ENCODE measurements at regions not wholly inside any gene's neighbourhood (a gene's known extent, or its start where the extent isn't known, plus 50 kb on each side); places are given as distances from the start of the nearest gene placed in this dataset.

- no peak for DNase-seq
- H3K4me3 Mint-ChIP-seq (ENCODE audit: unreplicated experiment) = no peak overlapping the region
- H3K4me1 Mint-ChIP-seq (ENCODE audit: low read depth, unreplicated experiment) = peaks cover 5% of the 10 kb centered on the region
- no peaks in the 10 kb centered on the region for H3K27me3 ChIP-seq (replicated peaks; ENCODE audit: control insufficient read depth, insufficient read depth, low read length)
- TF ChIP-seq, protein P1, sequence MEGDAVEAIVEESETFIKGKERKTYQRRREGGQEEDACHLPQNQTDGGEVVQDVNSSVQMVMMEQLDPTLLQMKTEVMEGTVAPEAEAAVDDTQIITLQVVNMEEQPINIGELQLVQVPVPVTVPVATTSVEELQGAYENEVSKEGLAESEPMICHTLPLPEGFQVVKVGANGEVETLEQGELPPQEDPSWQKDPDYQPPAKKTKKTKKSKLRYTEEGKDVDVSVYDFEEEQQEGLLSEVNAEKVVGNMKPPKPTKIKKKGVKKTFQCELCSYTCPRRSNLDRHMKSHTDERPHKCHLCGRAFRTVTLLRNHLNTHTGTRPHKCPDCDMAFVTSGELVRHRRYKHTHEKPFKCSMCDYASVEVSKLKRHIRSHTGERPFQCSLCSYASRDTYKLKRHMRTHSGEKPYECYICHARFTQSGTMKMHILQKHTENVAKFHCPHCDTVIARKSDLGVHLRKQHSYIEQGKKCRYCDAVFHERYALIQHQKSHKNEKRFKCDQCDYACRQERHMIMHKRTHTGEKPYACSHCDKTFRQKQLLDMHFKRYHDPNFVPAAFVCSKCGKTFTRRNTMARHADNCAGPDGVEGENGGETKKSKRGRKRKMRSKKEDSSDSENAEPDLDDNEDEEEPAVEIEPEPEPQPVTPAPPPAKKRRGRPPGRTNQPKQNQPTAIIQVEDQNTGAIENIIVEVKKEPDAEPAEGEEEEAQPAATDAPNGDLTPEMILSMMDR (IDR thresholded peaks at IDR 0.05; ENCODE audit: insufficient read depth in 1 of 2, low read depth in 1 of 2, low read length in 1 of 2, severe bottlenecking in 1 of 2, unreplicated experiment in 1 of 2) = no peak
- no peaks in the 10 kb centered on the region for H3K9me3 Mint-ChIP-seq (ENCODE audit: unreplicated experiment)
- no peak overlapping the region for H3K4me3 ChIP-seq (ENCODE audit: low read depth, low read length)
- ChIA-PET POLR2A (interaction anchor here (0.9 kb wide), 1 partner anchor 9 kb away, joined by 3 read pairs; no protein-coding TSS in a partner anchor), CTCF (no interaction called here)
- H3K27ac Mint-ChIP-seq (ENCODE audit: unreplicated experiment) = no peak overlapping the region
- intact Hi-C loops (cut with micrococcal nuclease; ENCODE audit: unreplicated experiment) = no loop called here
- H3K9me3 ChIP-seq = no peaks in the 10 kb centered on the region
- H3K4me1 ChIP-seq = no peaks in the 10 kb centered on the region
- H3K27me3 Mint-ChIP-seq (ENCODE audit: insufficient read depth, unreplicated experiment) = no peaks in the 10 kb centered on the region
- H3K36me3 Mint-ChIP-seq (ENCODE audit: insufficient read depth, unreplicated experiment) = no peaks in the 10 kb centered on the region
- BruUV-seq (replicated peaks) = no TSS peak
- no peaks in the 10 kb centered on the region for H3K36me3 ChIP-seq (ENCODE audit: control insufficient read depth, insufficient read depth, low read length)
These were observed 54.1 kb downstream of the SOCS3 start for GRCh38 chr17:78305801-78306200.

- no peak overlapping the region for H3K27ac Mint-ChIP-seq (ENCODE audit: unreplicated experiment)
- TF ChIP-seq, protein P1 (IDR thresholded peaks at IDR 0.05; ENCODE audit: insufficient read depth in 1 of 2, low read depth in 1 of 2, low read length in 1 of 2, severe bottlenecking in 1 of 2, unreplicated experiment in 1 of 2) = no peak
- POLR2A ChIA-PET = interaction anchor here (0.5 kb wide), 1 partner anchor 56 kb away, joined by 3 read pairs; no protein-coding TSS in a partner anchor
These were observed 55.3 kb downstream of the SOCS3 start for GRCh38 chr17:78304549-78305037.

DNA sequence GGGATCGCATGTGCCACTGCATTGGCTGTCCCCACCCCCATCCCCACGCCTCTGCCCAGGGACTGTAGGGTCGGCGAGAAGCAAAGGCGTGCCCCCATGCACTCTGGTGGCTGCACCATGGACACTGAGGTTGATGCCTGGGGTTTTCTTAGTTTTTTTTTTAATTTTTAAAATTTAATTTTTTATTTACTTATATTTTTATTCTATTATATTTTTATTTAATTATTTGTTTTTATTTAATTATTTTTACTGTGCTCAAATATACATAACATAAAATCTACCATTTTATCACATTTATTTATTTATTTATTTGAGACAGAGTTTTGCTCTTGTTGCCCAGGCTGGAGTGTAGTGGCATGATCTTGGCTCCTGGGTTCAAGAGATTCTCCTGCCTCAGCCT lies 57.4 kb downstream of the SOCS3 start:
- Histone ChIP-seq H3K9me3 (no peaks in the 10 kb centered on the region), H3K27me3 (replicated peaks; ENCODE audit: control insufficient read depth, insufficient read depth, low read length) (no peaks in the 10 kb centered on the region), H3K4me1 (no peaks in the 10 kb centered on the region), H3K36me3 (ENCODE audit: control insufficient read depth, insufficient read depth, low read length) (no peaks in the 10 kb centered on the region), H3K4me3 (ENCODE audit: low read depth, low read length) (no peak overlapping the region)
- TF ChIP-seq, protein P1 (IDR thresholded peaks at IDR 0.05; ENCODE audit: insufficient read depth in 1 of 2, low read depth in 1 of 2, low read length in 1 of 2, severe bottlenecking in 1 of 2, unreplicated experiment in 1 of 2) = no peak
- Mint-ChIP-seq H3K27ac (ENCODE audit: unreplicated experiment) (no peak overlapping the region), H3K27me3 (ENCODE audit: insufficient read depth, unreplicated experiment) (no peaks in the 10 kb centered on the region), H3K9me3 (ENCODE audit: unreplicated experiment) (no peaks in the 10 kb centered on the region), H3K36me3 (ENCODE audit: insufficient read depth, unreplicated experiment) (no peaks in the 10 kb centered on the region), H3K4me1 (ENCODE audit: low read depth, unreplicated experiment) (no peaks in the 10 kb centered on the region), H3K4me3 (ENCODE audit: unreplicated experiment) (no peak overlapping the region)
- BruUV-seq (replicated peaks) = no TSS peak
- no peak for DNase-seq
- CTCF ChIA-PET = interaction anchor here (0.6 kb wide), 1 partner anchor 110 kb away, joined by 4 read pairs; no protein-coding TSS in a partner anchor
- intact Hi-C loops (cut with micrococcal nuclease; ENCODE audit: unreplicated experiment) = no loop called here
- POLR2A ChIA-PET = no interaction called here

More at GRCh38 chr17:78304549-78305037, 55.3 kb downstream of the SOCS3 start:
- H3K4me3 ChIP-seq (ENCODE audit: low read depth, low read length) = no peak overlapping the region
- Mint-ChIP-seq H3K36me3 (ENCODE audit: insufficient read depth, unreplicated experiment) (no peaks in the 10 kb centered on the region), H3K4me1 (ENCODE audit: low read depth, unreplicated experiment) (peaks cover 5% of the 10 kb centered on the region), H3K27me3 (ENCODE audit: insufficient read depth, unreplicated experiment) (no peaks in the 10 kb centered on the region), H3K9me3 (ENCODE audit: unreplicated experiment) (no peaks in the 10 kb centered on the region), H3K4me3 (ENCODE audit: unreplicated experiment) (no peak overlapping the region)
- no peaks in the 10 kb centered on the region for H3K27me3 ChIP-seq (replicated peaks; ENCODE audit: control insufficient read depth, insufficient read depth, low read length)
- intact Hi-C loops (cut with micrococcal nuclease; ENCODE audit: unreplicated experiment) = no loop called here
- no peak for DNase-seq
- no TSS peak for BruUV-seq (replicated peaks)
- H3K36me3 ChIP-seq (ENCODE audit: control insufficient read depth, insufficient read depth, low read length) = no peaks in the 10 kb centered on the region
- H3K4me1 ChIP-seq = no peaks in the 10 kb centered on the region
- H3K9me3 ChIP-seq = no peaks in the 10 kb centered on the region
- CTCF ChIA-PET = no interaction called here

Measured in Caco-2 (cell line).